A172 (cell line): ENCODE measurements at regions not wholly inside any gene's neighbourhood (a gene's known extent, or its start where the extent isn't known, plus 50 kb on each side); places are given as distances from the start of the nearest gene placed in this dataset.
"Not testable (repeated sequence)": the region's sequence is repeated elsewhere in the genome, so short reads cannot be mapped to it uniquely, and the experiment has no call there.

ENCODE experiments used
- DNase-seq: peaks from one replicate; pipeline ENCODE4 v3.0.0-alpha.2; 2015; ENCODE audit warnings: low spot score

GRCh38 chr15:93826293-93826692 is 405.1 kb upstream of the MCTP2 start:
- DNase-seq: no peak

DNA sequence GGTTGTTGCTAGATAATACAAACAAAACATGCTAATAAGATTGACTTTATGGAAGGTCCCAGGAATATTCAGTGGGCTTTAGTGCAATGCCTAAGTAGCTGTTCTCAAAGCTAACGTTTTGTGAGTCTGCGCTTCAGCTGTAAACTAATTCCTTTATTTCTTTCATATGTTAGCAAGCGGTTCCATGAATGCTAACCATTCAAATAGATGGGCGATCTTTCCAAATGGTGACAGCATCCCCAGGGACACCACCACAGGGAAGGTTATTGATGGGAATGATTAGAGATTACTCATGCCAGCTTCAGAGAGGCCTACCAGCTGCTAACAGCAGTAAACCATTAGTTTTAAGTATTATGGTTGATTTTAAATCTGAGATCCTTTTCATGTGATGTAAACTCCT is 405.7 kb upstream of the MCTP2 start:
- no peak for DNase-seq

- DNase-seq: no peak
Observed at GRCh38 chr15:93823971-93824913, 407.1 kb upstream of the MCTP2 start.

DNA sequence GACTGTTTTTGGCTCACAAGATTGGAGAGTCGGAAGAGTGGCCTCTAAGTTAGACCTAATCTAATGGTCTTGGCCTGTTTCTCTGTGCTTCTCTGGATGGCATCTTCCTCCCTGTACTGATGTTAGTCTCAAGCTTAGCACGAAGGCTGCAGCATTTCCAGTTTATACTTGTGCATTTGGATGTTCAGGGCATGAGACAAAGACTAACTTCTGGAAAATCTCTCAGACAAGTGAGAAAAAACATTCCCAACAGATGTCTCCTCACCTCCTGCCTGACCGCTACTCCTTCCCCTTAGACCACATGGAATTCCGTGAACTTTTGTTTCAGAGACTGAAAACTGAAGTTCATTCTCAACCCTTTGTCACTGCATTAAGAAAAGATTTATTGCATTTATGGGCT is 410.8 kb upstream of the MCTP2 start:
- DNase-seq: no peak

DNA sequence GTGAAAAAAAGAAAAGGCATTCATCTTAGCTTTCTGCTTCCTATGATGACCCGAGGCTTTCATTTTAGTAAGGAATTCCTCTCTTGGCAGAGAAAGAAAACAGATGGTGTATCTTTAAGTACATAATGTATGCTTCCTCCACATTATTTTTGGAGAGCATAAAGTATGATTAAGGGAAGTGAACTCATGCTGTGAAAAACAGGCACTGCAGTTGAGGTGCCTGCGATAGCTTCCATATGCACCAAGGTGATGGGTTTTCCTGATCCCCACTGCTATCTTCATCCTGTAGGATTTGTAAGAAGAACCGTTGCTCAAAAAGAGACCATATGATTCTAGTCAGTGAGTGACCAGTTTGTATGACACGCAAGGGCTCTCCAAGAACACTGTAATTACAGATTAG is 411.5 kb upstream of the MCTP2 start:
- DNase-seq: no peak

DNA sequence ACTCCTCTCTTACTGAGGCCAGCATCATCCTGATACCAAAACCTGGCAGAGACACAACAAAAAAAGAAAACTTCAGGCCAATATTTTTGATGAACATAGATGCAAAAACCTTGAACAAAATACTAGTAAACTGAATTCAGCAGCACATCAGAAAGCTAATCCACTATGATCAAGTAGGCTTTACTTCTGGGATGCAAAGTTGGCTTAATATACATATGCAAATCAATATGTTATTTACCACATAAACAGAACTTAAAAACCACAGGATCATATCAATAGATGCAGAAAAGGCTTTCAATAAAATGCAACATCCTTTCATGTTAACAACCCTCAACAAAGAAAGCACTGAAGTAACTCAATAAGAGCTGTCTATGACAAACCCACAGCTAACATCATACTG is 414.5 kb upstream of the MCTP2 start:
- no peak for DNase-seq

- DNase-seq: no peak
Observed at GRCh38 chr15:93811305-93811704, 420.1 kb upstream of the MCTP2 start.

DNA sequence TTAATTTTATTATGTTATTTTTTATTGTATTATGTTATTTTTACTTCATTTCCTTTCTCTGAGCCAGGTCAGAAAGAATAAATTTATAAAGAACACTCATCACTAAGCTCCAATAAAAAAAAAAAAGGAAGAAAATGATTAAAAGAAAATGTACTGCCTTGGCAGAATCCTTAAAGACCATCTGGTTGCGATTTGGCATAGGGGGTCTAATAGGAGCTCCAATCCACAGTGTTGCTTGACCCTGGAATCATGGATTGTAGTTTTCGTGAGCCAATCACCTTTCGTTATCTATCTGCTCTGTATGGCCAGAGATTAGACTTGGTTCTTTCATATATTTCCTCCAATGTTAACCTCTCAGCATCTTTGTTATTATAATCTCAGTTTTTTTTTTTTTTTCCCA is 421.8 kb upstream of the MCTP2 start:
- no peak for DNase-seq

GRCh38 chr15:93803421-93804152 is 427.8 kb upstream of the MCTP2 start:
- DNase-seq: no peak

- DNase-seq: no peak
Observed at GRCh38 chr15:93801206-93801605, 430.2 kb upstream of the MCTP2 start.

DNA sequence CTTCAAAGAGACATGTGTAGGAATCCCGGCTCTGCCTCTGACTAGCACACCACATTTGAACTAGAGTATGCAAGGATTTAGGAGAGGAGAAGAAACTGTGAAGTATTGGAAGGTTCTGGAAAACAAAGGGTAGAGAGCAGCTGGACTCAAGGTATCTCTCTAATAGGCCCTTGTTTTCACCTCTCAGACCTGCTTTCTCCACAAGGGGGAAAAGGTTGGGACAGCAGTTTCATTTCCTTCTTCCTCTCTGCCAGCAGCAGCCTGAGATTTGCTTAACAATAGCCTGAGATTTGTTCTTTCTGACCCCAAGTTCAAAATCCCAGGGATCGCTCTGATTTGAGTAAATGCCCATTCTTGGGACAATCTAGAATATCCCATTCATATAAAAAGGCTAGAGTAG is 430.6 kb upstream of the MCTP2 start:
- DNase-seq: no peak

- no peak for DNase-seq
Observed at GRCh38 chr15:93789441-93789840, 441.9 kb upstream of the MCTP2 start.

- DNase-seq: no peak
Observed at GRCh38 chr15:93780073-93780472, 451.3 kb upstream of the MCTP2 start.

DNA sequence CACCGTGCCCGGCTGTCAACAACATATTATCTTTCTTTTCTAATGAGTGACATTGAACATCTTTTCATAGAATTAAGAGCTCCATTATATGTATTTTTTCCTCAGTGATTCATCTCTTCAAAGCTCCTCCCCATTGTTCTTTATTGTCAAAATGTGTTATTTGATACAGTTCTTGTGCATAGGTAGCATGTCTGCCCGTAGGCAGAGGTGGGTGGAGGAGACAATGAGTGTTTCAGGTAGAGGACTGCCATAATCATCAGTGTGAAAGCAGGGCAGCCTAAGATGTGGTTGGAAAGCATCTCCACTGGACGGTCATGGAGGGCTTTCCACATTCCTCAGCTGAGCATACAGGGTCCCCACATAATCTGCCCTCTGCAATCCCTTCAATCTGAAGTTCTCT is 452.0 kb upstream of the MCTP2 start:
- DNase-seq: no peak

DNA sequence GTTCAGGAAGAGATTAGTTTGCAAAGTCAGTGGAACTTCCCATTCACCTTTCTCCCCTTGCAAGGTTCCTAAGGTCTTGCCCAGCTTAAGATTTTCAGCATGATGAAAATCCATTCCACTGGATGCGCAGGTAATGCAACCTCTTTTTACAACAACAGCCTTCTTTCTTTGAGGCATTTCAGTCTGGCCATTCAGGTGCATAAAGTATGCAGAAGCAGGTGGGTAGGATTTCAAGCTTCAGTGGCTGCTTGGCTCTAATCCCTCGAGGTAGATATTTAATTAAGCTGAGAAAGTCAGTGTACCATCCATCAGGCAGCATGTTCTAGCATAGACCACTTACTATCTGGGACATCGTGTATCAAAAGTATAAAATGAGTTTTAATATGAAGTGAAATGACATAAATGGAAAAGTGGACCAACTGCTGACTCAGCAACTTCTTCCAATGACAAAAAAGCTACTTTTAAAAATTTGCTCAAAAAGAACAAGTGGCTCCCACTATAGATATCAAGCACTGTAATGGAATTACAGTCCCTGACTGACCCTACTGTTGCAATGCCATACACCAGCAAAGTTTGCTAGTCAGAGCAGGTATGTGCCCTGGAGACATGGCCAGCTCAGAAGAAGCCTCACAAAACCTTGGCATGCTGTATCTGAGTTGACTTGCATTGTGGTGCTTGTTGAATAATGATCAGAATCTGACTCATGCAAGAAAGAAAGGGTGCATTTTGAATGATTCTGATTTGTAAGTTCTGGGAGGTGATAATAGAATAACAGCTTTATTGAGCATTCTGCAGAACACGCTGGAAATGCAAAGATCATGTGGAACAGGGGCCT is 459.9 kb upstream of the MCTP2 start:
- no peak for DNase-seq

GRCh38 chr15:93770788-93771187 is 460.6 kb upstream of the MCTP2 start:
- no peak for DNase-seq

DNA sequence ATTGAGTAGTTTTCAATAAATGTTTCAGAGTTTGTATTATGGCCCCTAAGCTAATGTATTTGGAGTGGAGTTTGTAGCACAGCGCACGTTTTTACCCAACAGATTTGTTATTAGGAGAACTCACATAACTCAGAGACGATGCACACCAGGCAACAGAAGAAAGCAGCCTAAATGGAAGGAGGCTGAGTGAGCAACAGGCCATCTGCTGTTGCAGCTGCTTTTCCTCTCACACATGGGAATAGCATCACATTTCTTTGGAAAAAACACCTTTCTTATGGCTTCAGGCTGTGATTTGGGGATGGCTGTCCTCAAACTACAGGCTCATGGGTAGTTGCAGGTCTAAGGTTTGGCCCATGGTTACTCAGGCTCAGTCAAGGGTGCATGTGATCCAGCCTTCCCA is 469.3 kb upstream of the MCTP2 start:
- DNase-seq: no peak

GRCh38 chr15:93759629-93760028 is 471.7 kb upstream of the MCTP2 start:
- no peak for DNase-seq

DNA sequence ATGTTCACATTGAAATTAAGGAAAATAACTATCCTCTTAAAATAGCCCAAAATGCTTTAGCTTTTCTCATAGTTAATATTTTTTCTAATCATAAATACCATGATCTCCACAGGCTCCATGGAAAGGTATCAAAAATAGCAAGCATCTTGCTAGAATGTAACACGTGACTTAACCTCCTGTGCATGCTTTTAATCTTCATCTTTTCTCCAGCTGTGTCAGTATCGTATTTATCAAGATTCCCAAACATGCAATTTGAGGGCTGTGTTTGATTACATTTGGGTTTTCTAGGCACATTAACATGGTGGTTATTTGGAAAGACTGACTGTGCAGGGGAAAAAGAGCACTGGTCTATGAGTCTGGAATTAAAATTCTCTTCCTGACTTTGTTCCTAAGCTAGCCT is 472.5 kb upstream of the MCTP2 start:
- no peak for DNase-seq

GRCh38 chr15:93748710-93749109 is 482.7 kb upstream of the MCTP2 start:
- no peak for DNase-seq

DNA sequence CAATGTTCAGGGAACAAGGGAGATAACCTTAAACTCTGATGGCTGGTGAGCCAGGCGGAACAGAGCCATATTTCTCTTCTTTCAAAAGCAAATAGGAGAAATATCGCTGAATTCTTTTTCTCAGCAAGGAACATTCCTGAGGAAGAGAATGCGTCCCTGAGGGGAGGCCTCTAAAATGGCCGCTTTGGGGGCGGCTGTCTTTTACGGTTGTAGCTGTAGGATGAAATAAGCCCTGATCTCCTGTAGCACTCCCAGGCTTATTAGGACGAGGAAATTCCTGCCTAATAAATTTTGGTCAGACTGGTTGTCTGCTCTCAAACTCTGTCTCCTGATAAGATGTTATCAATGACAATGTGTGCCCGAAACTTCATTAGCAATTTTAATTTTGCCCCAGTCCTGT is 496.4 kb upstream of the MCTP2 start:
- DNase-seq: not testable (repeated sequence)

GRCh38 chr15:93730724-93731123 is 500.6 kb upstream of the MCTP2 start:
- no peak for DNase-seq
